Activated CD4-positive, alpha-beta T cell treated with anti-CD3 and anti-CD28 coated beads, Interleukin-2, amount 10 ng/mL, durations not matched to agents 7 days and 5 days (primary cell): ENCODE measurements at regions not wholly inside any gene's neighbourhood (a gene's known extent, or its start where the extent isn't known, plus 50 kb on each side); places are given as distances from the start of the nearest gene placed in this dataset.
"Not testable (repeated sequence)": the region's sequence is repeated elsewhere in the genome, so short reads cannot be mapped to it uniquely, and the experiment has no call there.

Experiments used
- CTCF ChIA-PET: fragments of 350-600 bp; sonication (Branson Sonifier 250); formaldehyde crosslinking; loops from one replicate; lab custom pipeline; 2021; ENCODE audit warnings: antibody characterized with exemption; lab: Charles Lee
- POLR2A ChIA-PET: fragments of 350-600 bp; sonication (Branson Sonifier 250); formaldehyde crosslinking; loops from one replicate; lab custom pipeline; 2021; ENCODE audit warnings: antibody characterized with exemption; lab: Charles Lee
- DNase-seq: peaks from one replicate; pipeline ENCODE4 v3.0.0-alpha.2; 2020
- H3K27ac Mint-ChIP-seq: one replicate; pipeline ENCODE4 v1.8.0; 2021; ENCODE audit warnings: mild to moderate bottlenecking, moderate library complexity, mixed read lengths
- H3K27me3 Mint-ChIP-seq: one replicate; pipeline ENCODE4 v1.8.0; 2021; ENCODE audit warnings: mixed read lengths
- H3K36me3 Mint-ChIP-seq: one replicate; pipeline ENCODE4 v1.8.0; 2021; ENCODE audit warnings: low read depth, mixed read lengths
- H3K4me1 Mint-ChIP-seq: one replicate; pipeline ENCODE4 v1.8.0; 2021; ENCODE audit warnings: mixed read lengths
- H3K4me3 Mint-ChIP-seq: one replicate; pipeline ENCODE4 v1.8.0; 2021; ENCODE audit warnings: mild to moderate bottlenecking, moderate library complexity, mixed read lengths
- H3K9me3 Mint-ChIP-seq: one replicate; pipeline ENCODE4 v1.8.0; 2021; ENCODE audit warnings: mixed read lengths

- Mint-ChIP-seq H3K27me3 (no peaks in the 10 kb centered on the region), H3K27ac (no peak overlapping the region), H3K36me3 (no peaks in the 10 kb centered on the region), H3K9me3 (no peaks in the 10 kb centered on the region), H3K4me3 (no peak overlapping the region), H3K4me1 (no peaks in the 10 kb centered on the region)
- CTCF ChIA-PET = no interaction called here
- DNase-seq = no peak
- POLR2A ChIA-PET = no interaction called here
Observed at GRCh38 chr14:43790681-43791080, 716.4 kb downstream of the FSCB start.

- Mint-ChIP-seq H3K27me3 (no peaks in the 10 kb centered on the region), H3K27ac (no peak overlapping the region), H3K36me3 (no peaks in the 10 kb centered on the region), H3K4me3 (no peak overlapping the region), H3K9me3 (no peaks in the 10 kb centered on the region), H3K4me1 (no peaks in the 10 kb centered on the region)
- ChIA-PET POLR2A (no interaction called here), CTCF (no interaction called here)
- DNase-seq = no peak
Observed at GRCh38 chr14:43789458-43789857, 717.6 kb downstream of the FSCB start.

GRCh38 chr14:43786066-43786762, 720.9 kb downstream of the FSCB start:
- Mint-ChIP-seq H3K36me3 (no peaks in the 10 kb centered on the region), H3K4me3 (no peak overlapping the region), H3K4me1 (no peaks in the 10 kb centered on the region), H3K27me3 (no peaks in the 10 kb centered on the region), H3K27ac (no peak overlapping the region), H3K9me3 (peaks cover 4% of the 10 kb centered on the region)
- no peak for DNase-seq
- POLR2A ChIA-PET = no interaction called here
- CTCF ChIA-PET = no interaction called here

- H3K4me1 Mint-ChIP-seq, H3K4me3 Mint-ChIP-seq, POLR2A ChIA-PET, DNase-seq, H3K36me3 Mint-ChIP-seq, H3K27me3 Mint-ChIP-seq, H3K9me3 Mint-ChIP-seq, H3K27ac Mint-ChIP-seq: not testable (repeated sequence)
- CTCF ChIA-PET = interaction anchor here (0.6 kb wide), 1 partner anchor 853 kb away, joined by 4 read pairs; no protein-coding TSS in a partner anchor
Observed at GRCh38 chr14:43784432-43784831, 722.7 kb downstream of the FSCB start.

GRCh38 chr14:43778937-43779639, 728.0 kb downstream of the FSCB start:
- Mint-ChIP-seq H3K27ac (no peak overlapping the region), H3K4me1 (no peaks in the 10 kb centered on the region), H3K27me3 (no peaks in the 10 kb centered on the region), H3K9me3 (peaks cover 19% of the 10 kb centered on the region), H3K4me3 (no peak overlapping the region), H3K36me3 (no peaks in the 10 kb centered on the region)
- ChIA-PET POLR2A (no interaction called here), CTCF (no interaction called here)
- DNase-seq = no peak

GRCh38 chr14:43778570-43778936, 728.5 kb downstream of the FSCB start:
- Mint-ChIP-seq H3K4me1 (no peaks in the 10 kb centered on the region), H3K27me3 (no peaks in the 10 kb centered on the region), H3K4me3 (no peak overlapping the region), H3K36me3 (no peaks in the 10 kb centered on the region), H3K27ac (no peak overlapping the region), H3K9me3 (peaks cover 17% of the 10 kb centered on the region)
- no peak for DNase-seq
- ChIA-PET CTCF (no interaction called here), POLR2A (no interaction called here)

- Mint-ChIP-seq H3K27ac (no peak overlapping the region), H3K4me1 (no peaks in the 10 kb centered on the region), H3K4me3 (no peak overlapping the region), H3K27me3 (no peaks in the 10 kb centered on the region), H3K36me3 (no peaks in the 10 kb centered on the region), H3K9me3 (peaks cover 3% of the 10 kb centered on the region)
- no peak for DNase-seq
- ChIA-PET CTCF (no interaction called here), POLR2A (no interaction called here)
Observed at GRCh38 chr14:43765474-43765873, 741.6 kb downstream of the FSCB start.

GRCh38 chr14:43764433-43764832, 742.6 kb downstream of the FSCB start:
- no peaks in the 10 kb centered on the region for H3K36me3 Mint-ChIP-seq
- H3K4me3 Mint-ChIP-seq = no peak overlapping the region
- DNase-seq = no peak
- POLR2A ChIA-PET = no interaction called here
- CTCF ChIA-PET = no interaction called here
- no peaks in the 10 kb centered on the region for H3K4me1 Mint-ChIP-seq
- peaks cover 3% of the 10 kb centered on the region for H3K9me3 Mint-ChIP-seq
- no peak overlapping the region for H3K27ac Mint-ChIP-seq
- no peaks in the 10 kb centered on the region for H3K27me3 Mint-ChIP-seq

GRCh38 chr14:43755707-43756106, 751.4 kb downstream of the FSCB start:
- no peak for DNase-seq
- Mint-ChIP-seq H3K27me3 (no peaks in the 10 kb centered on the region), H3K4me3 (no peak overlapping the region), H3K9me3 (peaks cover 5% of the 10 kb centered on the region), H3K36me3 (no peaks in the 10 kb centered on the region), H3K4me1 (no peaks in the 10 kb centered on the region), H3K27ac (no peak overlapping the region)
- ChIA-PET CTCF (no interaction called here), POLR2A (no interaction called here)

GRCh38 chr14:43754838-43755237, 752.2 kb downstream of the FSCB start:
- CTCF ChIA-PET = no interaction called here
- no peaks in the 10 kb centered on the region for H3K4me1 Mint-ChIP-seq
- no peak for DNase-seq
- H3K36me3 Mint-ChIP-seq = no peaks in the 10 kb centered on the region
- no peak overlapping the region for H3K4me3 Mint-ChIP-seq
- no peaks in the 10 kb centered on the region for H3K27me3 Mint-ChIP-seq
- H3K27ac Mint-ChIP-seq = no peak overlapping the region
- POLR2A ChIA-PET = no interaction called here
- H3K9me3 Mint-ChIP-seq = peaks cover 5% of the 10 kb centered on the region

- no peaks in the 10 kb centered on the region for H3K27me3 Mint-ChIP-seq
- no peaks in the 10 kb centered on the region for H3K4me1 Mint-ChIP-seq
- H3K9me3 Mint-ChIP-seq = no peaks in the 10 kb centered on the region
- CTCF ChIA-PET = interaction anchor here (0.6 kb wide), 1 partner anchor 926 kb away, joined by 3 read pairs; no protein-coding TSS in a partner anchor
- H3K4me3 Mint-ChIP-seq = no peak overlapping the region
- H3K27ac Mint-ChIP-seq = no peak overlapping the region
- no peaks in the 10 kb centered on the region for H3K36me3 Mint-ChIP-seq
- no peak for DNase-seq
- POLR2A ChIA-PET = no interaction called here
Observed at GRCh38 chr14:43745746-43746145, 761.3 kb downstream of the FSCB start.

- Mint-ChIP-seq H3K27ac (no peak overlapping the region), H3K9me3 (no peaks in the 10 kb centered on the region), H3K36me3 (no peaks in the 10 kb centered on the region), H3K4me3 (no peak overlapping the region), H3K27me3 (no peaks in the 10 kb centered on the region), H3K4me1 (no peaks in the 10 kb centered on the region)
- no peak for DNase-seq
- ChIA-PET POLR2A (no interaction called here), CTCF (no interaction called here)
Observed at GRCh38 chr14:43735932-43736331, 771.2 kb downstream of the FSCB start.

GRCh38 chr14:43729143-43729542, 777.9 kb downstream of the FSCB start:
- Mint-ChIP-seq H3K9me3 (peaks cover 3% of the 10 kb centered on the region), H3K4me1 (no peaks in the 10 kb centered on the region), H3K4me3 (no peak overlapping the region), H3K27ac (no peak overlapping the region), H3K27me3 (no peaks in the 10 kb centered on the region), H3K36me3 (no peaks in the 10 kb centered on the region)
- CTCF ChIA-PET = no interaction called here
- no peak for DNase-seq
- POLR2A ChIA-PET = no interaction called here

- no peak overlapping the region for H3K4me3 Mint-ChIP-seq
- ChIA-PET POLR2A (no interaction called here), CTCF (no interaction called here)
Observed at GRCh38 chr14:43706900-43707299, 800.2 kb downstream of the FSCB start.

More at GRCh38 chr14:43706900-43707299, 800.2 kb downstream of the FSCB start:
- DNase-seq = no peak
- Mint-ChIP-seq H3K9me3 (peaks cover 7% of the 10 kb centered on the region), H3K36me3 (no peaks in the 10 kb centered on the region), H3K4me1 (no peaks in the 10 kb centered on the region), H3K27ac (no peak overlapping the region), H3K27me3 (no peaks in the 10 kb centered on the region)
